Tibial nerve (tissue), 3 donors: ENCODE measurements at regions not wholly inside any gene's neighbourhood (a gene's known extent, or its start where the extent isn't known, plus 50 kb on each side); places are given as distances from the start of the nearest gene placed in this dataset.
"Not testable (repeated sequence)": the region's sequence is repeated elsewhere in the genome, so short reads cannot be mapped to it uniquely, and the experiment has no call there.

Experiments
- POLR2A ChIP-seq, 2 donors: fragments of 450-650 bp; IDR thresholded peaks; one replicate each; pipeline ENCODE4 v1.6.1; 2017; ENCODE audit warnings: antibody characterized with exemption in 2 of 2, mild to moderate bottlenecking in 2 of 2, moderate library complexity in 2 of 2
- TF ChIP-seq, protein P1 (sequence below), 5 experiments: fragments of 200-600 bp in 3 of 5; fragments of 450-650 bp in 2 of 5; sonication (generic) in 3 of 5; IDR thresholded peaks; one replicate each; pipeline ENCODE4 v1.5.1; 2016 to 2019; ENCODE audit warnings: antibody characterized with exemption in 5 of 5, mild to moderate bottlenecking in 3 of 5, moderate library complexity in 2 of 5

DNA sequence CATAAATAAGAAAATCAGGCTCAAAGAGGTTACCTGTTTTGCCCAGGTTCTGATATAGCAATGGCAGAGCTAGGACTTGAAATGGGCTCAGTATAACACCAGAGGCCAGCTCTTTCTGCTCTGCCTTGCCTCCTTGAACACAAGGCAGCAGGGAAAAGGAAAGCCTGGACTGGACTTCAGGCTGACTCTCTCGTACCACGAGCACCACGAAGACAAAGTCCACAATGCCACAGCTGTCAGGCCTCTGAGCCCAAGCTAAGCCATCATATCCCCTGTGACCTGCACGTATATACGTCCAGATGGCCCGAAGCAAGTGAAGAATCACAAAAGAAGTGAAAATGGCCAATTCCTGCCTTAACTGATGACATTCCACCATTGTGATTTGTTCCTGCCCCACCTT is 75.6 kb upstream of the SRSF6 start:
- TF ChIP-seq, protein P1, sequence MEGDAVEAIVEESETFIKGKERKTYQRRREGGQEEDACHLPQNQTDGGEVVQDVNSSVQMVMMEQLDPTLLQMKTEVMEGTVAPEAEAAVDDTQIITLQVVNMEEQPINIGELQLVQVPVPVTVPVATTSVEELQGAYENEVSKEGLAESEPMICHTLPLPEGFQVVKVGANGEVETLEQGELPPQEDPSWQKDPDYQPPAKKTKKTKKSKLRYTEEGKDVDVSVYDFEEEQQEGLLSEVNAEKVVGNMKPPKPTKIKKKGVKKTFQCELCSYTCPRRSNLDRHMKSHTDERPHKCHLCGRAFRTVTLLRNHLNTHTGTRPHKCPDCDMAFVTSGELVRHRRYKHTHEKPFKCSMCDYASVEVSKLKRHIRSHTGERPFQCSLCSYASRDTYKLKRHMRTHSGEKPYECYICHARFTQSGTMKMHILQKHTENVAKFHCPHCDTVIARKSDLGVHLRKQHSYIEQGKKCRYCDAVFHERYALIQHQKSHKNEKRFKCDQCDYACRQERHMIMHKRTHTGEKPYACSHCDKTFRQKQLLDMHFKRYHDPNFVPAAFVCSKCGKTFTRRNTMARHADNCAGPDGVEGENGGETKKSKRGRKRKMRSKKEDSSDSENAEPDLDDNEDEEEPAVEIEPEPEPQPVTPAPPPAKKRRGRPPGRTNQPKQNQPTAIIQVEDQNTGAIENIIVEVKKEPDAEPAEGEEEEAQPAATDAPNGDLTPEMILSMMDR (IDR thresholded peaks at IDR 0.05) = not testable (repeated sequence)
- not testable (repeated sequence) for TF ChIP-seq POLR2A (IDR thresholded peaks at IDR 0.05)
